Hepatocyte (in vitro differentiated cells): ENCODE measurements at regions not wholly inside any gene's neighbourhood (a gene's known extent, or its start where the extent isn't known, plus 50 kb on each side); places are given as distances from the start of the nearest gene placed in this dataset.

ENCODE experiments used
- EZH2 ChIP-seq: fragments of 200-600 bp; sonication (generic); IDR thresholded peaks from 2 replicates; pipeline ENCODE4 v1.6.1; 2016; ENCODE audit warnings: antibody characterized with exemption, mild to moderate bottlenecking, borderline replicate concordance
- EZH2phosphoT487 ChIP-seq: fragments of 200-600 bp; sonication (generic); IDR thresholded peaks from one replicate; pipeline ENCODE4 v1.6.1; 2018; ENCODE audit warnings: antibody characterized with exemption, mild to moderate bottlenecking, low read depth, moderate library complexity; ENCODE audit not compliant: unreplicated experiment, severe bottlenecking
- TF ChIP-seq, protein P1 (sequence below): fragments of 200-600 bp; sonication (generic); IDR thresholded peaks from 2 replicates; pipeline ENCODE4 v1.5.1; 2016; ENCODE audit warnings: antibody characterized with exemption, mild to moderate bottlenecking; ENCODE audit not compliant: poor library complexity

DNA sequence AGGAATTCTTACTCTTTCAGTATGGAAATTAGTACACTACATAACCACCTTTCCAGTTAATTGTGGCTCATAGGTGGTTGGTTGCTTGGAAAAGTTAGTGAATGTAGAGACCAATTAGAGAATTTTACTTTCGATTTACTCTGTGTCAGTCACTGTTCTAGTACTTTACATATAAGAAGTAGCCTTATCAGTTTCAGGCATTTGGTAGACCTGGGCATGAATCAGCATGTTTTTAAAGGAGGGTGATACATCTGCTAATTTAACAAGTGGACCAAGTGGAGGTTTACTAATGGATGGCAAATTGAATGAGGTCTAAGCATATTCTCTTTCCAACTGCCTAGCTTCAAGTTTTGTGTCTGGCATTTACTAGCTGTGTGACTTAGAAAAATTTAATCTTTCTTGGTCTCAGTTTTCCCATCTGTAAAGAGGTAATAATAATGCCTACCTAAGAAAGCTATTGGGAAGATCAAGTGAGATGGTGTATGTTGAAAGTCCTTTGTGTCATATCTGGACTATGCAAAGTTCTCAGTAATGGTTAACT lies 1158.6 kb downstream of the PLA2G4A start:
- TF ChIP-seq, protein P1, sequence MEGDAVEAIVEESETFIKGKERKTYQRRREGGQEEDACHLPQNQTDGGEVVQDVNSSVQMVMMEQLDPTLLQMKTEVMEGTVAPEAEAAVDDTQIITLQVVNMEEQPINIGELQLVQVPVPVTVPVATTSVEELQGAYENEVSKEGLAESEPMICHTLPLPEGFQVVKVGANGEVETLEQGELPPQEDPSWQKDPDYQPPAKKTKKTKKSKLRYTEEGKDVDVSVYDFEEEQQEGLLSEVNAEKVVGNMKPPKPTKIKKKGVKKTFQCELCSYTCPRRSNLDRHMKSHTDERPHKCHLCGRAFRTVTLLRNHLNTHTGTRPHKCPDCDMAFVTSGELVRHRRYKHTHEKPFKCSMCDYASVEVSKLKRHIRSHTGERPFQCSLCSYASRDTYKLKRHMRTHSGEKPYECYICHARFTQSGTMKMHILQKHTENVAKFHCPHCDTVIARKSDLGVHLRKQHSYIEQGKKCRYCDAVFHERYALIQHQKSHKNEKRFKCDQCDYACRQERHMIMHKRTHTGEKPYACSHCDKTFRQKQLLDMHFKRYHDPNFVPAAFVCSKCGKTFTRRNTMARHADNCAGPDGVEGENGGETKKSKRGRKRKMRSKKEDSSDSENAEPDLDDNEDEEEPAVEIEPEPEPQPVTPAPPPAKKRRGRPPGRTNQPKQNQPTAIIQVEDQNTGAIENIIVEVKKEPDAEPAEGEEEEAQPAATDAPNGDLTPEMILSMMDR, result no peak
- TF ChIP-seq EZH2phosphoT487 (no peak), EZH2 (no peak)
